ENCODE measurements at regions not wholly inside any gene's neighbourhood (a gene's known extent, or its start where the extent isn't known, plus 50 kb on each side); places are given as distances from the start of the nearest gene placed in this dataset.
"Not testable (repeated sequence)": the region's sequence is repeated elsewhere in the genome, so short reads cannot be mapped to it uniquely, and the experiment has no call there.

GRCh38 chr2:83420993-83421392, 1038.1 kb downstream of the SUCLG1 start:
- no peaks in the 10 kb centered on the region for H3K4me1 Mint-ChIP-seq
- no peaks in the 10 kb centered on the region for H3K27me3 Mint-ChIP-seq
- no peak overlapping the region for H3K27ac Mint-ChIP-seq
- peaks cover 19 to 53% of the 10 kb centered on the region in 2 donors for H3K9me3 Mint-ChIP-seq
- H3K4me3 Mint-ChIP-seq, result no peak overlapping the region
- no peak for DNase-seq
- ATAC-seq, result no peak

- H3K4me3 Mint-ChIP-seq, result no peak overlapping the region
- H3K4me1 Mint-ChIP-seq, result no peaks in the 10 kb centered on the region
- no peak overlapping the region for H3K27ac Mint-ChIP-seq
- DNase-seq (no peak), ATAC-seq (no peak)
- H3K9me3 Mint-ChIP-seq, result peaks cover 0 to 17% of the 10 kb centered on the region in 2 donors
- H3K27me3 Mint-ChIP-seq, result no peaks in the 10 kb centered on the region
These were observed 1064.8 kb downstream of the SUCLG1 start for GRCh38 chr2:83394134-83394904.

- Mint-ChIP-seq H3K4me3 (no peak overlapping the region), H3K27me3 (no peaks in the 10 kb centered on the region)
- no peak for ATAC-seq
These were observed 1070.3 kb downstream of the SUCLG1 start for GRCh38 chr2:83388804-83389203.

GRCh38 chr2:83386549-83386948, 1072.5 kb downstream of the SUCLG1 start:
- Mint-ChIP-seq H3K27ac (no peak overlapping the region), H3K4me1 (no peaks in the 10 kb centered on the region), H3K27me3 (no peaks in the 10 kb centered on the region), H3K9me3 (peaks cover 0 to 21% of the 10 kb centered on the region in 2 donors), H3K4me3 (no peak overlapping the region)
- DNase-seq (no peak), ATAC-seq (no peak)

More at GRCh38 chr2:83388804-83389203, 1070.3 kb downstream of the SUCLG1 start:
- H3K27ac Mint-ChIP-seq, result no peak overlapping the region
- no peaks in the 10 kb centered on the region for H3K4me1 Mint-ChIP-seq
- peaks cover 0 to 21% of the 10 kb centered on the region in 2 donors for H3K9me3 Mint-ChIP-seq
- DNase-seq, result no peak

GRCh38 chr2:83378921-83379320, 1080.2 kb downstream of the SUCLG1 start:
- no peak overlapping the region for H3K4me3 Mint-ChIP-seq
- no peaks in the 10 kb centered on the region for H3K27me3 Mint-ChIP-seq
- no peak overlapping the region for H3K27ac Mint-ChIP-seq
- peaks cover 0 to 13% of the 10 kb centered on the region in 2 donors for H3K9me3 Mint-ChIP-seq
- H3K4me1 Mint-ChIP-seq, result no peaks in the 10 kb centered on the region
- DNase-seq (no peak), ATAC-seq (no peak)

- H3K27ac Mint-ChIP-seq, result no peak overlapping the region
- H3K9me3 Mint-ChIP-seq, result peaks cover 0 to 13% of the 10 kb centered on the region in 2 donors
- no peaks in the 10 kb centered on the region for H3K27me3 Mint-ChIP-seq
- no peak for DNase-seq
- no peaks in the 10 kb centered on the region for H3K4me1 Mint-ChIP-seq
- ATAC-seq, result no peak
- H3K4me3 Mint-ChIP-seq, result no peak overlapping the region
These were observed 1082.3 kb downstream of the SUCLG1 start for GRCh38 chr2:83376731-83377130.

GRCh38 chr2:83370419-83370762, 1088.7 kb downstream of the SUCLG1 start:
- Mint-ChIP-seq H3K27me3 (no peaks in the 10 kb centered on the region), H3K4me3 (no peak overlapping the region), H3K4me1 (no peaks in the 10 kb centered on the region), H3K27ac (no peak overlapping the region), H3K9me3 (no peaks in the 10 kb centered on the region)
- ATAC-seq, result no peak
- no peak for DNase-seq

- Mint-ChIP-seq H3K27ac (no peak overlapping the region), H3K9me3 (no peaks in the 10 kb centered on the region), H3K4me3 (no peak overlapping the region), H3K27me3 (no peaks in the 10 kb centered on the region), H3K4me1 (no peaks in the 10 kb centered on the region)
- no peak for ATAC-seq
- DNase-seq, result no peak
These were observed 1089.3 kb downstream of the SUCLG1 start for GRCh38 chr2:83369601-83370418.

GRCh38 chr2:83368916-83369315, 1090.2 kb downstream of the SUCLG1 start:
- Mint-ChIP-seq H3K9me3 (no peaks in the 10 kb centered on the region), H3K27ac (no peak overlapping the region), H3K4me3 (no peak overlapping the region), H3K27me3 (no peaks in the 10 kb centered on the region), H3K4me1 (no peaks in the 10 kb centered on the region)
- DNase-seq, result no peak
- no peak for ATAC-seq

GRCh38 chr2:83368461-83368860, 1090.6 kb downstream of the SUCLG1 start:
- Mint-ChIP-seq H3K9me3 (no peaks in the 10 kb centered on the region), H3K27ac (no peak overlapping the region), H3K27me3 (no peaks in the 10 kb centered on the region), H3K4me3 (no peak overlapping the region), H3K4me1 (no peaks in the 10 kb centered on the region)
- DNase-seq (no peak), ATAC-seq (no peak)

GRCh38 chr2:83365476-83365875, 1093.6 kb downstream of the SUCLG1 start:
- H3K4me1 Mint-ChIP-seq, result no peaks in the 10 kb centered on the region
- no peak overlapping the region for H3K4me3 Mint-ChIP-seq
- no peak overlapping the region for H3K27ac Mint-ChIP-seq
- H3K27me3 Mint-ChIP-seq, result no peaks in the 10 kb centered on the region
- DNase-seq, result no peak
- ATAC-seq, result no peak
- peaks cover 4 to 8% of the 10 kb centered on the region in 2 donors for H3K9me3 Mint-ChIP-seq

- Mint-ChIP-seq H3K27me3 (no peaks in the 10 kb centered on the region), H3K4me1 (no peaks in the 10 kb centered on the region), H3K4me3 (no peak overlapping the region), H3K9me3 (peaks cover 4 to 8% of the 10 kb centered on the region in 2 donors), H3K27ac (no peak overlapping the region)
- ATAC-seq (no peak), DNase-seq (no peak)
These were observed 1094.8 kb downstream of the SUCLG1 start for GRCh38 chr2:83364264-83364663.

- not testable (repeated sequence) for H3K4me1 Mint-ChIP-seq, H3K27ac Mint-ChIP-seq, H3K4me3 Mint-ChIP-seq, ATAC-seq, H3K9me3 Mint-ChIP-seq, DNase-seq, H3K27me3 Mint-ChIP-seq
These were observed 1095.9 kb downstream of the SUCLG1 start for GRCh38 chr2:83363138-83363537.

GRCh38 chr2:83359336-83359735, 1099.7 kb downstream of the SUCLG1 start:
- Mint-ChIP-seq H3K4me1 (no peaks in the 10 kb centered on the region), H3K27me3 (no peaks in the 10 kb centered on the region), H3K4me3 (no peak overlapping the region), H3K27ac (no peak overlapping the region), H3K9me3 (peaks cover 4 to 8% of the 10 kb centered on the region in 2 donors)
- ATAC-seq (no peak), DNase-seq (no peak)

GRCh38 chr2:83342860-83343329, 1116.2 kb downstream of the SUCLG1 start:
- H3K9me3 Mint-ChIP-seq, result peaks cover 0 to 5% of the 10 kb centered on the region in 2 donors
- H3K4me1 Mint-ChIP-seq, result no peaks in the 10 kb centered on the region
- no peaks in the 10 kb centered on the region for H3K27me3 Mint-ChIP-seq
- H3K27ac Mint-ChIP-seq, result no peak overlapping the region
- ATAC-seq (peak; percentile 82), DNase-seq (no peak)
- H3K4me3 Mint-ChIP-seq, result no peak overlapping the region

GRCh38 chr2:83340424-83340823, 1118.7 kb downstream of the SUCLG1 start:
- DNase-seq (no peak), ATAC-seq (no peak)
- no peaks in the 10 kb centered on the region for H3K4me1 Mint-ChIP-seq
- peak overlapping the region in 1 of 2 donors; percentile 29 for H3K27ac Mint-ChIP-seq
- no peaks in the 10 kb centered on the region for H3K27me3 Mint-ChIP-seq
- peaks cover 0 to 1% of the 10 kb centered on the region in 2 donors for H3K9me3 Mint-ChIP-seq
- no peak overlapping the region for H3K4me3 Mint-ChIP-seq

Measured in stimulated activated naive CD8-positive, alpha-beta T cell treated with anti-CD3 and anti-CD28 coated beads, Interleukin-15, amount 100 ng/mL, for 72 hours (primary cell).